K562 (cell line): ENCODE measurements at regions not wholly inside any gene's neighbourhood (a gene's known extent, or its start where the extent isn't known, plus 50 kb on each side); places are given as distances from the start of the nearest gene placed in this dataset.

Source experiments
- ATAC-seq: fragments of 200-7000 bp; cut with Tn5 transposase; 3 replicates; pipeline ENCODE4 v1.9.1; 2020; ENCODE audit warnings: moderate library complexity
- BruUV-seq: library from RNA; stranded (reverse); fragments of 400-500 nt; replicated peaks from 2 replicates; lab custom pipeline; 2021; lab: Mats Ljungman, UMichigan
- CTCF ChIA-PET: fragments of 300-600 bp; formaldehyde crosslinking; extraction: SDS; loops from one replicate; lab custom pipeline; 2021; ENCODE audit warnings: low intra/inter-chr PET ratio; lab: Yijun Ruan, JAX
- POLR2A ChIA-PET: fragments of 300-600, 350-650 bp; sonication (Branson Sonifier 250); formaldehyde crosslinking; extraction: SDS; loops from one replicate; lab custom pipeline; 2021; ENCODE audit warnings: antibody characterized with exemption, inconsistent platforms; lab: Yijun Ruan, JAX
- DNase-seq, 4 experiments: peaks; one replicate each; pipeline versions ENCODE4 v3.0.0 to v3.0.0-alpha.2; 2011 to 2018; ENCODE audit warnings: low spot score in 3 of 4, mixed read lengths in 3 of 4; ENCODE audit errors: extremely low read depth in 1 of 4
- FAIRE-seq: peaks from 2 replicates; lab custom pipeline; 2011; peaks lifted over from hg19 to GRCh38; lab: Jason Lieb, UNC
- H2AFZ ChIP-seq: 2 replicates; pipeline ENCODE4 v1.6.0; 2011; ENCODE audit warnings: low read depth, low read length, control low read depth, inconsistent platforms
- H3K27ac ChIP-seq: fragments of 200-600 bp; 3 replicates; pipeline ENCODE4 v1.8.0; 2011; ENCODE audit warnings: low read depth, mild to moderate bottlenecking, control low read depth, inconsistent platforms, low read length, moderate library complexity, mixed read lengths; ENCODE audit errors: extremely low read depth
- H3K27me3 ChIP-seq, 2 experiments: fragments of 300-600 bp in 1 of 2; 2 replicates in 1 of 2; 3 replicates in 1 of 2; pipeline versions ENCODE4 v1.6.0 to v1.8.0; 2011; ENCODE audit warnings: inconsistent platforms in 2 of 2, low read length in 2 of 2, mild to moderate bottlenecking in 1 of 2, mixed read lengths in 1 of 2, moderate library complexity in 1 of 2; ENCODE audit not compliant: control insufficient read depth in 2 of 2, insufficient read depth in 2 of 2
- H3K36me3 ChIP-seq: fragments of 300-600 bp; 3 replicates; pipeline ENCODE4 v1.8.0; 2011; ENCODE audit warnings: mild to moderate bottlenecking, low read length, inconsistent platforms; ENCODE audit not compliant: control insufficient read depth, insufficient read depth
- H3K4me1 ChIP-seq, 2 experiments: fragments of 200-600 bp in 1 of 2; replicated peaks in 1 of 2; 2 replicates in 1 of 2; 3 replicates in 1 of 2; pipeline versions ENCODE4 v1.5.1 to v1.8.0; 2011; ENCODE audit warnings: inconsistent platforms in 2 of 2, low read length in 2 of 2, mild to moderate bottlenecking in 1 of 2, mixed read lengths in 1 of 2, moderate library complexity in 1 of 2; ENCODE audit not compliant: control insufficient read depth in 2 of 2, insufficient read depth in 2 of 2
- H3K4me2 ChIP-seq: 2 replicates; pipeline ENCODE4 v1.6.1; 2011; ENCODE audit warnings: low read length, control low read depth, inconsistent platforms, mixed read lengths; ENCODE audit not compliant: insufficient read depth
- H3K4me3 ChIP-seq: fragments of 200-600 bp; sonication (generic), shearing (Covaris generic); 2 replicates; pipeline ENCODE4 v1.5.1; 2016; ENCODE audit warnings: control low read depth, inconsistent platforms
- H3K79me2 ChIP-seq: fragments of 200-600 bp; 3 replicates; pipeline ENCODE4 v1.8.0; 2011; ENCODE audit warnings: low read length, inconsistent platforms; ENCODE audit not compliant: control insufficient read depth, insufficient read depth
- H3K9ac ChIP-seq, 2 experiments: 2 replicates each; pipeline versions ENCODE4 v1.6.0 to v1.6.1; 2011; ENCODE audit warnings: low read depth in 2 of 2, low read length in 2 of 2, control low read depth in 1 of 2, inconsistent platforms in 1 of 2, mild to moderate bottlenecking in 1 of 2, mixed read lengths in 1 of 2; ENCODE audit not compliant: insufficient read depth in 1 of 2
- H3K9me1 ChIP-seq: one replicate; pipeline ENCODE4 v1.6.0; 2011; ENCODE audit warnings: inconsistent platforms, mild to moderate bottlenecking, low read length, moderate library complexity; ENCODE audit not compliant: control insufficient read depth, insufficient read depth
- H3K9me3 ChIP-seq: replicated peaks from 2 replicates; pipeline ENCODE4 v1.5.1; 2011; ENCODE audit warnings: low read depth, low read length, inconsistent platforms; ENCODE audit not compliant: control insufficient read depth, insufficient read depth
- H4K20me1 ChIP-seq: replicated peaks from 2 replicates; pipeline ENCODE4 v1.6.1; 2011; ENCODE audit warnings: low read length, inconsistent platforms, mixed read lengths; ENCODE audit not compliant: control insufficient read depth, insufficient read depth
- CHD2 ChIP-seq: IDR thresholded peaks from 2 replicates; pipeline ENCODE4 v1.6.1; 2011; ENCODE audit warnings: low read depth, low read length
- CXXC5 ChIP-seq: fragments of 250-450 bp; sonication (Bioruptor Pico); IDR thresholded peaks from 2 replicates; pipeline ENCODE4 v1.8.0; 2022; ENCODE audit warnings: inconsistent platforms, mild to moderate bottlenecking, moderate library complexity
- E4F1 ChIP-seq: fragments of 250-450 bp; sonication (Bioruptor Pico); IDR thresholded peaks from 2 replicates; pipeline ENCODE4 v1.5.0; 2021; ENCODE audit warnings: mild to moderate bottlenecking, borderline replicate concordance
- EP400 ChIP-seq: fragments of 450-650 bp; IDR thresholded peaks from 2 replicates; pipeline ENCODE4 v1.6.1; 2017; ENCODE audit warnings: antibody characterized with exemption, mild to moderate bottlenecking, moderate library complexity
- ERF ChIP-seq: fragments of 450-650 bp; formaldehyde crosslinking; IDR thresholded peaks from 2 replicates; pipeline ENCODE4 v1.4.0; 2020; ENCODE audit warnings: mild to moderate bottlenecking, mixed read lengths
- ETV1 ChIP-seq: fragments of 450-650 bp; conservative IDR thresholded peaks from 2 replicates; pipeline ENCODE4 v1.6.1; 2016; ENCODE audit warnings: missing genetic modification characterization, control low read depth, low read depth, missing compliant biosample characterization
- FOSL1 ChIP-seq: fragments of 200-800 bp; sonication (Bioruptor generic); conservative IDR thresholded peaks from 2 replicates; pipeline ENCODE4 v1.6.1; 2016; ENCODE audit warnings: missing genetic modification characterization, missing compliant biosample characterization
- RBBP5 ChIP-seq: fragments of 200-600 bp; sonication (generic); IDR thresholded peaks from 2 replicates; pipeline ENCODE4 v1.6.1; 2012; ENCODE audit warnings: borderline replicate concordance, mild to moderate bottlenecking, low read length, control low read depth, inconsistent platforms; ENCODE audit not compliant: insufficient read depth, poor library complexity, severe bottlenecking
- RBM34 ChIP-seq: fragments of 200-400 bp; formaldehyde crosslinking; IDR thresholded peaks from 2 replicates; pipeline ENCODE4 v1.6.1; 2018; ENCODE audit warnings: low read length, borderline replicate concordance; ENCODE audit not compliant: insufficient read depth
- RFX5 ChIP-seq: IDR thresholded peaks from 2 replicates; pipeline ENCODE4 v1.6.1; 2011; ENCODE audit warnings: low read depth, mild to moderate bottlenecking, improper control_type of control experiment, low read length
- SMAD4 ChIP-seq: fragments of 250-450 bp; sonication (Bioruptor Pico); conservative IDR thresholded peaks from 2 replicates; pipeline ENCODE4 v1.8.0; 2021; ENCODE audit warnings: inconsistent platforms, mild to moderate bottlenecking, moderate library complexity
- SRF ChIP-seq, 2 experiments: fragments of 250-450, 450-650 bp in 1 of 2; sonication (Bioruptor Pico) in 1 of 2; sonication (generic) in 1 of 2; formaldehyde crosslinking; IDR thresholded peaks; 2 replicates each; pipeline versions ENCODE4 v1.5.0 to v1.5.1; 2020 to 2022; ENCODE audit warnings: mild to moderate bottlenecking in 1 of 2, missing genetic modification reagents in 1 of 2
- ZBTB34 ChIP-seq: fragments of 250-450 bp; sonication (Bioruptor Pico); IDR thresholded peaks from 2 replicates; pipeline ENCODE4 v1.8.0; 2021; ENCODE audit warnings: mild to moderate bottlenecking, moderate library complexity
- ZBTB8A ChIP-seq: fragments of 450-650 bp; IDR thresholded peaks from 2 replicates; pipeline ENCODE4 v1.6.1; 2018; ENCODE audit warnings: mild to moderate bottlenecking, moderate library complexity; ENCODE audit not compliant: partially characterized antibody
- ZFX ChIP-seq: sonication (generic); formaldehyde crosslinking; IDR thresholded peaks from 2 replicates; pipeline ENCODE4 v1.8.0; 2022; ENCODE audit warnings: mild to moderate bottlenecking, missing genetic modification reagents, moderate library complexity
- ZNF449 ChIP-seq: fragments of 250-450 bp; sonication (Bioruptor Pico); IDR thresholded peaks from 2 replicates; pipeline ENCODE4 v1.8.0; 2022; ENCODE audit warnings: moderate library complexity, mild to moderate bottlenecking, inconsistent platforms
- WGBS: fragments of 100-300 bp; shearing (Covaris generic); methylation state at CpG from one replicate; pipeline ENCODE4 v1.1.6; 2016; ENCODE audit warnings: low coverage, mixed read lengths; ENCODE audit not compliant: insufficient coverage; ENCODE audit errors: missing lambda C conversion rate; 5-methylcytosine and 5-hydroxymethylcytosine counted together
- in situ Hi-C: fragments of 300-500 bp; cut with MboI; formaldehyde crosslinking; loops from 4 replicates; pipeline ENCODE4 v1.15.0; 2018; ENCODE audit warnings: inconsistent platforms, mixed read lengths
- intact Hi-C: fragments of 100-400 bp; cut with micrococcal nuclease; formaldehyde crosslinking; loops from 2 replicates; pipeline ENCODE4 v1.14.2; 2022

GRCh38 chr19:29271341-29271740, 58.4 kb upstream of the UQCRFS1 start:
- H3K4me2 ChIP-seq: no peak overlapping the region
- in situ Hi-C loops: no loop called here
- H3K9me3 ChIP-seq: no peaks in the 10 kb centered on the region
- H3K36me3 ChIP-seq: no peaks in the 10 kb centered on the region
- H3K27ac ChIP-seq: no peak overlapping the region
- WGBS: 0% methylated on average over 3 of the region's 3 CpGs
- no peak for DNase-seq
- CTCF ChIA-PET: no interaction called here
- intact Hi-C loops: no loop called here
- no peak overlapping the region for H3K4me3 ChIP-seq
- POLR2A ChIA-PET: no interaction called here
- H3K27me3 ChIP-seq: peaks cover 12 to 31% of the 10 kb centered on the region in 2 experiments
- no peak overlapping the region for H3K9ac ChIP-seq
- ATAC-seq: no peak
- no peaks in the 10 kb centered on the region for H3K4me1 ChIP-seq
- no peak for FAIRE-seq
- no peaks in the 10 kb centered on the region for H3K79me2 ChIP-seq
- BruUV-seq: no TSS peak
- H2AFZ ChIP-seq: no peak overlapping the region
- H4K20me1 ChIP-seq: no peaks in the 10 kb centered on the region
- H3K9me1 ChIP-seq: no peaks in the 10 kb centered on the region
- no peak for TF ChIP-seq RFX5
- no peak for TF ChIP-seq ZBTB34 (CRISPR knock-in tag)
- no peak for TF ChIP-seq SMAD4 (CRISPR knock-in tag)
- no peak for TF ChIP-seq ERF
- no peak for TF ChIP-seq ZFX
- TF ChIP-seq SRF (CRISPR knock-in tag; IDR thresholded peaks at IDR 0.05): no peak
- TF ChIP-seq ETV1 (tag): no peak
- TF ChIP-seq ZBTB8A: no peak
- no peak for TF ChIP-seq ZNF449
- TF ChIP-seq RBBP5: no peak
- TF ChIP-seq EP400: no peak
- no peak for TF ChIP-seq CHD2
- TF ChIP-seq E4F1 (CRISPR knock-in tag): no peak
- TF ChIP-seq FOSL1 (tag): no peak
- no peak for TF ChIP-seq RBM34
- no peak for TF ChIP-seq CXXC5
